ENCODE measurements at regions not wholly inside any gene's neighbourhood (a gene's known extent, or its start where the extent isn't known, plus 50 kb on each side); places are given as distances from the start of the nearest gene placed in this dataset.

GRCh38 chr3:194801461-194802432 lies 116.1 kb downstream of the FAM43A start:
- Mint-ChIP-seq H3K27ac (ENCODE audit: unreplicated experiment) (no peak overlapping the region), H3K36me3 (ENCODE audit: unreplicated experiment) (peaks cover 25% of the 10 kb centered on the region), H3K4me3 (ENCODE audit: unreplicated experiment) (no peak overlapping the region), H3K27me3 (ENCODE audit: unreplicated experiment) (peaks cover 7% of the 10 kb centered on the region), H3K4me1 (ENCODE audit: low read depth, unreplicated experiment) (peaks cover 6% of the 10 kb centered on the region), H3K9me3 (ENCODE audit: unreplicated experiment) (peaks cover 6% of the 10 kb centered on the region)
- DNase-seq = no peak
- no peak for TF ChIP-seq CTCF (IDR thresholded peaks at IDR 0.05; ENCODE audit: partially characterized antibody, unreplicated experiment)

GRCh38 chr3:194804796-194805195 lies 119.1 kb downstream of the FAM43A start:
- Mint-ChIP-seq H3K36me3 (ENCODE audit: unreplicated experiment) (peaks cover 20% of the 10 kb centered on the region), H3K27ac (ENCODE audit: unreplicated experiment) (no peak overlapping the region), H3K9me3 (ENCODE audit: unreplicated experiment) (peaks cover 3% of the 10 kb centered on the region), H3K4me3 (ENCODE audit: unreplicated experiment) (no peak overlapping the region), H3K4me1 (ENCODE audit: low read depth, unreplicated experiment) (peaks cover 6% of the 10 kb centered on the region), H3K27me3 (ENCODE audit: unreplicated experiment) (peaks cover 5% of the 10 kb centered on the region)
- no peak for TF ChIP-seq CTCF (IDR thresholded peaks at IDR 0.05; ENCODE audit: partially characterized antibody, unreplicated experiment)
- DNase-seq = no peak

GRCh38 chr3:194805546-194805945 lies 119.9 kb downstream of the FAM43A start:
- peaks cover 20% of the 10 kb centered on the region for H3K36me3 Mint-ChIP-seq (ENCODE audit: unreplicated experiment)
- H3K4me3 Mint-ChIP-seq (ENCODE audit: unreplicated experiment) = no peak overlapping the region
- no peak overlapping the region for H3K27ac Mint-ChIP-seq (ENCODE audit: unreplicated experiment)
- peaks cover 5% of the 10 kb centered on the region for H3K27me3 Mint-ChIP-seq (ENCODE audit: unreplicated experiment)
- peaks cover 3% of the 10 kb centered on the region for H3K9me3 Mint-ChIP-seq (ENCODE audit: unreplicated experiment)
- no peak for DNase-seq
- no peak for TF ChIP-seq CTCF (IDR thresholded peaks at IDR 0.05; ENCODE audit: partially characterized antibody, unreplicated experiment)
- peaks cover 6% of the 10 kb centered on the region for H3K4me1 Mint-ChIP-seq (ENCODE audit: low read depth, unreplicated experiment)

GRCh38 chr3:194806991-194807630 lies 121.4 kb downstream of the FAM43A start:
- TF ChIP-seq CTCF (IDR thresholded peaks at IDR 0.05; ENCODE audit: partially characterized antibody, unreplicated experiment) = no peak
- H3K36me3 Mint-ChIP-seq (ENCODE audit: unreplicated experiment) = peaks cover 20% of the 10 kb centered on the region
- peaks cover 3% of the 10 kb centered on the region for H3K9me3 Mint-ChIP-seq (ENCODE audit: unreplicated experiment)
- peaks cover 5% of the 10 kb centered on the region for H3K27me3 Mint-ChIP-seq (ENCODE audit: unreplicated experiment)
- no peak overlapping the region for H3K4me3 Mint-ChIP-seq (ENCODE audit: unreplicated experiment)
- no peak for DNase-seq
- H3K27ac Mint-ChIP-seq (ENCODE audit: unreplicated experiment) = no peak overlapping the region
- H3K4me1 Mint-ChIP-seq (ENCODE audit: low read depth, unreplicated experiment) = peaks cover 4% of the 10 kb centered on the region

All from glutamatergic neuron (in vitro differentiated cells).